ENCODE measurements at regions not wholly inside any gene's neighbourhood (a gene's known extent, or its start where the extent isn't known, plus 50 kb on each side); places are given as distances from the start of the nearest gene placed in this dataset.

- TF ChIP-seq CTCF (IDR thresholded peaks at IDR 0.05): no peak
- no peak overlapping the region for H3K9ac ChIP-seq
- no peaks in the 10 kb centered on the region for H3K4me1 ChIP-seq
- no peaks in the 10 kb centered on the region for H3K9me3 ChIP-seq (ENCODE audit: control insufficient read depth, low read length)
- no peak overlapping the region for H2AFZ ChIP-seq
- H3K79me2 ChIP-seq: no peaks in the 10 kb centered on the region
- H3K27me3 ChIP-seq (ENCODE audit: control insufficient read depth, insufficient read depth, low read length): no peaks in the 10 kb centered on the region
- H3K4me2 ChIP-seq (ENCODE audit: low read length): no peak overlapping the region
- no peak overlapping the region for H3K27ac ChIP-seq
- no peaks in the 10 kb centered on the region for H3K36me3 ChIP-seq (ENCODE audit: control insufficient read depth, insufficient read depth, low read length)
- H3K4me3 ChIP-seq (ENCODE audit: low read depth, low read length): no peak overlapping the region
Observed at GRCh38 chr2:8225266-8225665, 456.6 kb upstream of the ID2 start.

- Histone ChIP-seq H3K27me3 (ENCODE audit: control insufficient read depth, insufficient read depth, low read length) (no peaks in the 10 kb centered on the region), H3K27ac (no peak overlapping the region), H3K9ac (no peak overlapping the region), H3K9me3 (ENCODE audit: control insufficient read depth, low read length) (no peaks in the 10 kb centered on the region), H3K4me3 (ENCODE audit: low read depth, low read length) (no peak overlapping the region), H3K36me3 (ENCODE audit: control insufficient read depth, insufficient read depth, low read length) (no peaks in the 10 kb centered on the region), H3K4me1 (no peaks in the 10 kb centered on the region), H3K4me2 (ENCODE audit: low read length) (no peak overlapping the region), H2AFZ (no peak overlapping the region), H3K79me2 (no peaks in the 10 kb centered on the region)
- TF ChIP-seq CTCF (IDR thresholded peaks at IDR 0.05): no peak
Observed at GRCh38 chr2:8225798-8226197, 456.1 kb upstream of the ID2 start.

GRCh38 chr2:8229546-8229986, 452.3 kb upstream of the ID2 start:
- H3K4me3 ChIP-seq (ENCODE audit: low read depth, low read length): no peak overlapping the region
- H3K36me3 ChIP-seq (ENCODE audit: control insufficient read depth, insufficient read depth, low read length): no peaks in the 10 kb centered on the region
- no peak overlapping the region for H3K27ac ChIP-seq
- H3K27me3 ChIP-seq (ENCODE audit: control insufficient read depth, insufficient read depth, low read length): no peaks in the 10 kb centered on the region
- H3K9me3 ChIP-seq (ENCODE audit: control insufficient read depth, low read length): no peaks in the 10 kb centered on the region
- TF ChIP-seq CTCF (IDR thresholded peaks at IDR 0.05): no peak
- no peak overlapping the region for H3K4me2 ChIP-seq (ENCODE audit: low read length)
- H3K4me1 ChIP-seq: peaks cover 2% of the 10 kb centered on the region
- peak overlapping the region; percentile 59 for H2AFZ ChIP-seq
- no peaks in the 10 kb centered on the region for H3K79me2 ChIP-seq
- H3K9ac ChIP-seq: no peak overlapping the region

GRCh38 chr2:8230466-8230865, 451.4 kb upstream of the ID2 start:
- H3K4me1 ChIP-seq: peaks cover 9% of the 10 kb centered on the region
- H3K27ac ChIP-seq: no peak overlapping the region
- no peak overlapping the region for H3K9ac ChIP-seq
- H3K4me2 ChIP-seq (ENCODE audit: low read length): no peak overlapping the region
- no peaks in the 10 kb centered on the region for H3K27me3 ChIP-seq (ENCODE audit: control insufficient read depth, insufficient read depth, low read length)
- no peaks in the 10 kb centered on the region for H3K9me3 ChIP-seq (ENCODE audit: control insufficient read depth, low read length)
- no peak overlapping the region for H3K4me3 ChIP-seq (ENCODE audit: low read depth, low read length)
- no peaks in the 10 kb centered on the region for H3K79me2 ChIP-seq
- no peak overlapping the region for H2AFZ ChIP-seq
- TF ChIP-seq CTCF (IDR thresholded peaks at IDR 0.05): no peak
- no peaks in the 10 kb centered on the region for H3K36me3 ChIP-seq (ENCODE audit: control insufficient read depth, insufficient read depth, low read length)

- H3K27ac ChIP-seq: no peak overlapping the region
- H3K4me2 ChIP-seq (ENCODE audit: low read length): no peak overlapping the region
- H2AFZ ChIP-seq: no peak overlapping the region
- peaks cover 17% of the 10 kb centered on the region for H3K4me1 ChIP-seq
- no peaks in the 10 kb centered on the region for H3K79me2 ChIP-seq
- H3K9ac ChIP-seq: no peak overlapping the region
- H3K27me3 ChIP-seq (ENCODE audit: control insufficient read depth, insufficient read depth, low read length): no peaks in the 10 kb centered on the region
- no peaks in the 10 kb centered on the region for H3K9me3 ChIP-seq (ENCODE audit: control insufficient read depth, low read length)
- H3K36me3 ChIP-seq (ENCODE audit: control insufficient read depth, insufficient read depth, low read length): no peaks in the 10 kb centered on the region
- no peak overlapping the region for H3K4me3 ChIP-seq (ENCODE audit: low read depth, low read length)
- TF ChIP-seq CTCF (IDR thresholded peaks at IDR 0.05): no peak
Observed at GRCh38 chr2:8231902-8232301, 450.0 kb upstream of the ID2 start.

All from parathyroid adenoma (tissue), 2 donors.